COLO668 (cell line): ENCODE measurements at regions not wholly inside any gene's neighbourhood (a gene's known extent, or its start where the extent isn't known, plus 50 kb on each side); places are given as distances from the start of the nearest gene placed in this dataset.
"Not testable (repeated sequence)": the region's sequence is repeated elsewhere in the genome, so short reads cannot be mapped to it uniquely, and the experiment has no call there.

Experiments
- DNase-seq: peaks from one replicate; lab custom pipeline; 2025; ENCODE audit not compliant: unreplicated experiment; lab: John Stamatoyannopoulos, UW

DNA sequence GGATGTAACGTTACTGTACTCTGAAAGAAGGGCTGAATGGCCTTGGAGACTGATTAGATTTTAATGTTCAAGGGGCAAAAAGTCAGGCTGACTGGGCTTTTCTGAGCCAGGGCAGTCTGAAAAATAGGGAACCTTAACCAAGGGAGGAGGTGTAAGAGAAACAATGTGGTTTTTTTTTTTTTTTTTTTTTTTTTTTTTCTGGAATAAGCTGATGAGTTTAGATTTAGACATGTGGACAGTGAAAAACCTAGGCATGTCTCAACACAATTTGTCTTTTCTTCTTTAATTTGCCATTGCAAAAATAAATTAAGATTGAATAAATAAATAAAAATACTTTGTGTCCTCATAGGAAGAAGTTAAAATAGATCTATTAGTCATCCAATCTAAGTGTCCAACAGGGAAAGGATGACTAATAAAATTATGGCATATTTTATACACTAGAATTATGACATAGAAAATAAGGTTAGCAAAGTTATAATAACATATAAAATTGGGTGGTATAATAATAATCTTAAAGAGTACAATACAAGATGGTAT lies 237.6 kb upstream of the TRIB2 start:
- no peak for DNase-seq

DNA sequence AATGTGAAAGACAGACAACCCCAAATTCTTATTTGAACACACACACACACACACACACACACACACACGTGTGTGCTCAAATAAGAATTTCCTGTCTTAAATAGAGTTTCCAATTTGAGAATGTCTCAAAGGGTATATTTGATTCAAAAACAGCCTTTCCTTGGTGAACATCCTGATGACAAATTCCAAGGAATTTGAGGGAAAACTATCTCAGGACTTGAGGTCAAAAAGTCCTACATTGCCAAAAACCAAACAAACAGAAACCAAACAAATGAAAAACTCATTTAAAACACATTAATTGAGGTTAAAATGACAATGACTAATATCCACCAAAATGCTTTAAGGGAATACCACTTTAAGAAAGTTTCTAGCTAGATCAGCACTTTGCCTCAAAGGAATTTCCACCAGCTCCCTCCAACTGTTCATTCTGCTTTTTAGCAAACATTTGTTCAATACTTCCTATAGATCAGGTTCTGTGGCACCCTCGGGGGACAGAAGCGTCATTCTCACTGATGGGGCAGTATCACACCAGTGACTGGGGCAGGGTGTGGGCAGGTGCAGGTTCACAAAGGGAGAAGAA lies 232.1 kb upstream of the TRIB2 start:
- no peak for DNase-seq

DNA sequence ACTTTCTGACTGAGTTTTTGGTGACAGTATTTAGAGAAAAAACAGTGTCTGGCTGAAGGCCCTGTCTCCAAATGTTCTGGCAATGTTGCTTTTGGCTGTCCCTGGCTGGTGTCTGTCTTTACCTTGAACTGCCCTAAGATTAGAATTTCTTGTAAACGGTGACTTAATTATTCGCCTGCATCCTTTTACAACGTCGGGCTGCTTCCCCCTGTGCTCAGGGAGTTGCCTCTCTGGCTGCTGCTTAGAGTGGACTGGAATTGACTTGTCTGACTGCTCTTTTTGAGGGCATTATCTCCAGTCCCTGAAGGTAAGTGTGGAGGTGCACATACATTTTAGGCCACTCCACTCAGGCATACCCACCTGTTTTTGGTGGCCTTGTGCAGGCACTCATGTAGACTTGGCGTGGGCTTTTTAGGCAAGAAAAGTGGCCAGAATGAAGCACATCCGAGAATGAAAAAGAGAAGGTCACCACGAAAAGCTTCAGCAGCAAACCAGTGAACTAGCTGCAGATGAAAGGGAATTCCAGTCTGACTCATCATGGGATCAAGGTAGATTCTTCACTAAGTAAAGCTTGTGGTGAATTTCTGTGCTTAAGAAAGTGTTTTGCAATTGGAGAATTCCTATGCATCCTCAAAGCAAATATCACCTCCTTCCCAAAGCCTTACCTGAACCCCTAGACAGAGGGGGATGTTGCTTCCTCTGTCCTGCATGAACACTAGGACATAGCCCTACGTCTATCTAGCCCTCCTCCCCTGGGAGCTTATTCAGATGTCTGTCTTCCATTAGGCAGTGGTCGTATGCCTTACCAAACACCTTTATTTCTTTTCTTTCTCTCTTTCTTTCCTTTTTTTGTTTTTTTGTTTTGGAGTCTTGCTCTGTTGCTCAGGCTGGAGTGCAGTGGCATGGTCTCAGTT lies 230.3 kb upstream of the TRIB2 start:
- DNase-seq: no peak

DNA sequence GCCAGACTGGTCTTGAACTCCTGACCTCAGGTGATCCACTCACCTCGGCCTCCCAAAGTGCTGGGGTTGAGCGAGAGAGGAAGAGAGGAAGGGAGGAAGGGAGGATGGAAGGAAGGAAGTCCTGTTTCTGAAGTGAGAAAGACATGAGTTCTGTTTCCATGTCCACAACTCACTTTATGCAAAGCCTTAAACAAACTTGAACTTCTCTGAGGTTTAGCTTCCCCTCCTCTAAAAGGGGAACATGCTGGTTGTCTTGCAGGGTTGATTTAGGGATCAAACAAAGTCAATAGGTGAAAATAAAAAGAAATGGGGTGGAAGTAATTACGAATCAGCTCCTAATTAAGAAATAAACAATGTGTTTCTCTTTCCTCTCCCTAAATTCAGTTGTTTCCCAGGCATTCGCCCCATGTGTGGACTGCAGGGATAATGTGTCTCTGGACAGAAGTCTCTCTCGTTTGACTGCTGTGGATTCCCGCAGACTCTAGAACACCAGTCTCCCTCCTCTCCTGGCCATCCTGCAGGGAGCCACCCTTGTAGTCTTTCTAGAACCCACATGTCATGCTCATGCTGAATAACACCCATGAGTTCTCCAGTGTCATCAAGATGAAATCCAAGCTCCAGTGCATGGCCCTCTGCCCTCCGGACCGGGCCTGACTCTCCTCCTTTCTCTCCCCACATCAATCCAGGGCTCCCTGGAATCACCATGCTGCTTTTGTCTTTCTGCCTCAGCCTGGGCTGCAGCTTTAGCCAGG lies 229.3 kb upstream of the TRIB2 start:
- DNase-seq: no peak

DNA sequence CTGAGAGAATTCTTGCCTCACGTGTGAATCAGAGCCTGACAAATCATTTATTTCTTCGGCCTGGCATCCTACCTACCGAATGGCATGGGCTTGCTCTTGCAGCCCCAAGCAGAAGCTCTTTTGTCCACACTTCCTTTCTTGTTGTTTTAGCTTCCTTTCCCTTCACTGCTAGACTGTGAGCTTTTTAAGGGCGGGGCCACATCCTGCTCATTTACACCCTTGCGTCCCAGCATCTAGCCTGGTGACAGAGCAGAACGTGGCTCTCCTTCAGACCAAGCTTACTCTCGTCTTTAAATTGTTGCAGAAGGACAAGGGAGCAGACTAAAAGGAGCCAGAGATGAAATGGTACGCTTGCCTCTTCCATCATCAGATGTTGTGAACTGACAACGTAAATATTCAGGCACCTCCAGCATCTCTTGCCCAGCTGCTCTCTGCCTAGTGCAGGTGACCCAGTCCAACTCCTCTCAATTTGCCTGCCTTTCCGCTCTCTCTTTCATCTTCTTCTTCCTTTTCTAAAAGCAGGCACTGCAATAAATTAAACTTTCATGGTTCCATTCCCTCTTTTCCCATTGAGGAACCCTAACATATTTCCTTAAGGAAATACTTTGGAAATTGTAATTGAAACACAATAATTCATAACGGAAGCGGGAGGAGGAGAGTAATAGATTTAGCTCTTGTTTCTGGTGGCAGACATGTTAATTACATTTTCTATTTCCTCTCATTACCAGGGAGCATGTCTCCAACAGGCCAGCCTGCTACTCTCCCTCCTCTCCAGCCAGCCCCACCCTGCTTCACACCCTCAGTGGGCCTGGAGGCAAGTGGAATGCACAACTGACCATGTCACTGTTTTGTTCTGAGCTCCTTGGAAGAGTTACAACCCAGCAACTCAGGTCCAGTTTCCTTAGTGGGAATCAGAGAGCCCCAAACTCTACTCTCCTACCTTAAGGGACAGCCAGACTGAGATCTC lies 228.1 kb upstream of the TRIB2 start:
- no peak for DNase-seq

DNA sequence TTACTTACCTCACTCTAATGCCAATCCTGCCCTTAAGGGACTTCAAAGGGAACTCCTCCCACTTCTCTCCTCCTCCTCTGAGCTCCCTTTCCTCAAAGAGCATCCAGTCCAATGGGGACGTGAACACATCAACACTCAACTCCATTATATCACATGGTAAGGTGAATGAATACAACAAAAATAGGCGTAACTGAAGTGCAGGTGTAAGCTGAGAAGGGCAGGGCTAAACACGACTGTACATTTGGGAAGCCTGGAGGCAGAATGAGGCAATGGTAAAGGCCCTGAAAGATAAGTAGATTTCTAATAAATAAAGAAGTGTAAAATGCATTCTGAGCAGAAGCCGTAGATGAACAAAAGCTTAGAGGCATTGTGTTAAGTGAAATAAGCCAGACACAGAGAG lies 226.1 kb upstream of the TRIB2 start:
- no peak for DNase-seq

DNA sequence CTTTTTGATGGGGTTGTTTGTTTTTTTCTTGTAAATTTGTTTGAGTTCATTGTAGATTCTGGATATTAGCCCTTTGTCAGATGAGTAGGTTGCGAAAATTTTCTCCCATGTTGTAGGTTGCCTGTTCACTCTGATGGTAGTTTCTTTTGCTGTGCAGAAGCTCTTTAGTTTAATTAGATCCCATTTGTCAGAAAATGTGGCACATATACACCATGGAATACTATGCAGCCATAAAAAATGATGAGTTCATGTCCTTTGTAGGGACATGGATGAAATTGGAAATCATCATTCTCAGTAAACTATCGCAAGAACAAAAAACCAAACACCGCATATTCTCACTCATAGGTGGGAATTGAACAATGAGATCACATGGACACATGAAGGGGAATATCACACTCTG lies 224.4 kb upstream of the TRIB2 start:
- not testable (repeated sequence) for DNase-seq

DNA sequence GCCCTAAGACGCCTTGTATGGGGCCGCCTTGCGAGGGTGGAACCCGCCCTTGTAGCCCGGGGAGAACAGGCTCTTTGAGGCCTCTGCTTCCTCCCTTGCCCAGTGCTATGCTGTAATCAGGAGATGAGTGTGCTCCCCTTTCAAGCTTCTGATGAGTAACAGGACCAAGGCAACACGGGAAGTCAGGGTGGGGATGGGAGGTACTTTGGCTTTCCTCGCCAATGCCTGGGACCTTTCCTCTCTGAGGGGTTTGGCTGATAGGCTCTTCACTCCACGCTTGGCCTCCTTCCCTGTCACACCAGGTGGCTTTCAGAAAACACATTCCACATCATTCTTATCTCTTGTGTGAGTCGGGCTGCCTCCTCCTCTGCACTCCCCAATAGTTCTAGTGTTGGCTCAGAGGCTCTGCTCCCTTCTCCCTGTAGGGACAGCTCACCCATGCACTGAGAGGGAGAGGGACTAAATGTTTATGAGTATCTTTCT lies 223.7 kb upstream of the TRIB2 start:
- no peak for DNase-seq

DNA sequence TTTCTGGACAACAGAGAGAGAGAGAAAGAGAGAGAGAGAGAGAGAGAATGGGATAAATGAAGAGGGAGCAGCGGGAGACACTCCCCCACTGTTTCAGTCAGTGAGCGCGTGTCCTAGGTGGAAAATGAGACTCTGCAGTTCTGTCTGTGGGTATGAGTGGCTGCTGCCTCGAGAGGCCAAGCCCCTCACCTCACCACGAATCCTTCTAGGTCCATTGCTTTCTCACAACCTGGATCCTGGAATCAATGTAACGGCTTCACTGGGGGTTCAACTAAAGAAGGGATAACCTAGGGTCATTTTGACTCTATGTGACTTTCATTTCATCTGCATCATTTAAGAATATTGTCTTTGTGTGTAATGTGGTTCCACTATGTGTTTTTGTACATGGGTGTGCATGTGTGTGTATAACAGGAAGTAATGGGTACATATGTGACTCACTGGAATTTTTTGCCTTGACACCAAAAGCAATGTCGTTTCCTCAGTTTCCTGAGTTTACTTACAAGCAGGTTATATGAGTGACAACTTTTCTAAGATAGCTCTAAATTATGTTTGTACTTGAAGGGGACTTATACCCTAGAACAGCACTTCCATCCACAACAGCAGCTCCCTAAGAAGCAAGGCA lies 221.4 kb upstream of the TRIB2 start:
- DNase-seq: no peak

DNA sequence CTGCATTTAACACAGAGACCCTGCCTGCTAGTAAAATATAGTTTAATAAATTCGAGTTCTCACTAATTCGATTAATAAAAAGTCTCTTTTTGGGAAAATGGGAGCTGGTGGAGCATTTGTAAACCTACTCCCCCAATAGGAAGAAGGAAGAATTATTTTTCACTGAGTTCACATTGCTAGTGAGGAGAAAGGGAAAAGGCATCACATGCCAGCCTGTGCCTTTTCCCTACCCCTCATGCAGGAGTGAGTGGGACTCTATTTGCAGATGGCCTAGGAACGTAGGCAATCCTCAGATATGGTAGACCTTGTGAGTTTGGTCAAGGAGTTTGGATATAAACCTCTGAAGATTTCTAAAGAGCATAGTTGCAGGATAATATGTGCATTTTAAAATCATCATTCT lies 218.4 kb upstream of the TRIB2 start:
- DNase-seq: no peak

DNA sequence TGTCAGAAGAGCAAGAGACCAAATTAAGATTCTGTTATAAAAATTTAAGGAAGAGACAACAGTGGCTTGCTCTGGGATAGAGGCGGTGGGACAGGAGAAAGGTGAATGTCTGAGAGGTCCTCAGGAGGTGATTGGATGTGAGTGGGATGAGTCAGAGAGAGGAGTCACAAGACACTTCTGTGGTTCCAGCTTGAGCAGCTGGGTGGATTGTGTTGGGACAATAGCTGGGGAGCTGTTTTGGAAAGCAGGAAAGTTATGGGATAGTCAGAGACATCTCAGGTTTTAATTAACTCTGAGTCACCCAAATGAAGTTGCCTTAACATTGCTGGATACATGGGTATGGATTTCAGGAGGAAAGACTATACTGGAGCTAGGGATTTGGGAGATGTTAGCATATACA lies 218.0 kb upstream of the TRIB2 start:
- no peak for DNase-seq

DNA sequence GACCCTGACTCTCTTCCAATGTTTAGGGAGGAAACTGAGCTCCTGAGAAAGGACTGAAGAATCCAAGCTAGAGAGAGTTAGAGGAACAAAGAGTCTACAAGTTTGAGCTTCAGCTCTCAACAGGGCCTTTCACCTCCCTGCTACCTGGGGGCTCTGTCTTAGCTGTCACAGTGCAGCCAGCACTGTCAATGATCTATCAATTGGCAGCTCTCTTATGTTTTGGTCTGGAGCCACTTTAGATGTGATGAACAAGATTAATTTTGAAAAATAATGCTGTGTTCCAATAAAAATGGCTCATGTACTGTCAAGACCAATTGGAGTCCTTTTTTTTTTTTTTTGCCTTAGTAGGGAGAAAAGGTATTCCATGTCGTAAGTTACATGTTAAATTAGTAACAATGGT lies 215.8 kb upstream of the TRIB2 start:
- DNase-seq: no peak

DNA sequence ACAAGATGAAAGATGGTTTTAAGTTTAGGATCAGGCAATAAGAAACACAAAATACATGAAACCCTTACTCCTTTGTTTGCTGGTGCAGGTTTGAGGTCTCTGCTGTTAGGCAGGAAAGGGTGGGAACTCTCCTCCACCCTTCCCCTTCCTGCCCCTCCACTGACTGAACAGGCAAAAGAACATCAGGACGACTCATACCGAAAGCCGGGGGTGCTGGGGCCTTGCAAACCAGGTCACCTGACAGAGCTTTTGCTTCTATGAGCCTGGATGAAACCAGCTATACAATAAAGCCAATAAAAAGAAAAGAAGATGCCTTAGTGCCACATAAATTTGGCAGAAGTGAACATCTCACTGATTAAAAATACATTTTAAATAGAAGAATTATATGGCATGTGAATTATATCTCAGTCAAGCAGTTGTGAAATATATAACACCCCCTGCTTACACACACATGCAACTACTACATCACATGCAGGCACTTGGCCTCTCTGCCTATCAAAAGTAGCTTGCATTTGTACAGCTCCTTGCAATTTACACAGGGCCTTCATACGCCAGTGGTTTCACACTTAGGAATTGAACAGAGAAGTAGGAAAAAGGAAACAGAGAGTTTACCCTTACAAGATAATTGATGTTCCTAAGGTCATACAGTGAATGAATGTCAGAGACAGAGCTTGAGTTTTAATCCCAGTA lies 215.1 kb upstream of the TRIB2 start:
- no peak for DNase-seq

DNA sequence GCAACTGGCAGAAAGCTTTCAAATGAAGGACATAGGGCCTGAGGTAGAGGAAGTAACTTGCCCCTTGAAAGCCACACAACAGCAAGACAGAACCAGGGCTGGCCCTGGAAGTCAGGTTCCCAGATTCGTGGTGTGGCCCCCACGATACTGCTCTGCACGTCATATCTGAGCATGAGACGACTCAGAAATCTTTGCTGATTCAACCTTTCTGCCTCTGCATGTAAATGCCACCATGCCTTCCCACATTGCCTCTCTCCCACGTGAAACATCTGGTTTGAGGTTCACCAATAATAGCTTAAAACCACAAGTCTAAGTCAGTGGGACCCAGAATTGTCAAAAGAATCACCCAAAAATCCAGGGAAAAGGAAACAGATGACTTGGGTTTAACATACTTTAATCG lies 214.0 kb upstream of the TRIB2 start:
- no peak for DNase-seq

DNA sequence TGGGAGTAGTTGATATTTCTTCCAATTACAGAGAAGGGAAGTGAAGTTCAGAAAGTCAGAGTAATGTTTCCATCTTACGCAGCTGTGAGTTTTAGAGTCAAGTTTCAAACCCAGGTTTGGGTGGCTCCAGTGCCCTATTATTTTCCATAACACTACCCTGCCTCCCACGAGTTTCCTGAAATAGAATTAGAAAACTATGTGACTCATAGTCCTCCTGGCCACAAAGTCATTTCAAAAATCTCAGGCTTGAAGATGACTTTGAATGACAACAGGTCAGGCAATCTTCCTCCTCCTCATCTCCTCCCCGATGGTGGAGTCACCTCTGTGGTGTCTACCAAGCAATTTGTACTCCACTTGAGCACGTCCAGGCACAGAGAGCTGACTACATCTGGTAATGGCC lies 212.3 kb upstream of the TRIB2 start:
- DNase-seq: no peak

DNA sequence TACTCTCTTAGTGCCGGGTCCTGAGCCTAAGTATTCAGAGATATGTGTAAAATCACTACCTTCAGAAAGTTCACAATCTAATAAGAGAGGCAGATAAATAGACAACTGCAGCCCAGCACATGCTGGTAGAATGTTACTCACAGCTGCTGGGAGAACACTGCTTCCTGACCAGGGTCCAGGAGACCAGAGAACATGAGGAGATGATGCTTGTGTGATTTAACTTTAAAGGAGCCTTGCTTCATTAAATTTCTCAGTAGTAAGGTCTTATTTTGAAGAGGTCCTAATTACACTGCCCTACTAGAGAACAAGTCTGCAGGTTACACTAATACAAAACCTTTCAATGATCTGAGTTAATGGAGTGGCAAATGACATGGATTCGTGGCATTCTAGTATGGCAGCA lies 209.9 kb upstream of the TRIB2 start:
- no peak for DNase-seq

DNA sequence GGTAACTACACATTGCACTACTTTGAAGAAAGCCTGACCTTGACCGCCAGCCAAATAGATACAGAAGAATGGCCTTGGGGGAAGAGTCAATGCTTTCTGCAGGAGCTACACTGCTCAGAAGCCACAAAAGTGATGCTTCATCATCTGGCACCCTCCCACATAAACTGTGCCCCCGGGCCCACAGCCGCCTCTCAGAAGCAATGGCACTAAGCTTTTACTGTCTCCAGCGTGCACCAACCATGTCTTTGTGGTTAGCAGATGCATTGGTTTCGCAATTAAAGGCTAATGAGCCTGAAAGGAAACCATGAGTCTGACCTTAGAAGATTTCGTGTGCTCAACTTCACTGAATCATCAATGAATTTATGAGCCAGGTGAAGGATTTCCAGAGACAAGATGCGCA lies 209.4 kb upstream of the TRIB2 start:
- DNase-seq: no peak

DNA sequence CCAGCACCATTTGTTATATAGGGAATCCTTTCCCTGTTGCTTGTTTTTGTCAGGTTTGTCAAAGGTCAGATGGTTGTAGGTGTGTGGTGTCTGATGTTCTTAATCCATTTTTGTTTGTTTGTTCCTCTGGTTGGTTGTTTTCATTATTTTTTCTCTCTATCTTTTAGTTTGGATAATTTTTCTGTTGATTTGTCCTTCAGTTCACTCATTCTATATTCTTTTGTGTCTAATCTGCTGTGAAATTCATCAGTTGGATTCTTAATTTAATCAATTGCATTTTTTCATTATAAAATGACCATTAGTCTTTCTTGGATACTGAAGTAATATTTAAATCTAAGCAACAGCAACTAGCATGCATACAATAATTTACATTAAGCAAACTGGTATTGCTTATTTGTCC lies 206.7 kb upstream of the TRIB2 start:
- DNase-seq: no peak

DNA sequence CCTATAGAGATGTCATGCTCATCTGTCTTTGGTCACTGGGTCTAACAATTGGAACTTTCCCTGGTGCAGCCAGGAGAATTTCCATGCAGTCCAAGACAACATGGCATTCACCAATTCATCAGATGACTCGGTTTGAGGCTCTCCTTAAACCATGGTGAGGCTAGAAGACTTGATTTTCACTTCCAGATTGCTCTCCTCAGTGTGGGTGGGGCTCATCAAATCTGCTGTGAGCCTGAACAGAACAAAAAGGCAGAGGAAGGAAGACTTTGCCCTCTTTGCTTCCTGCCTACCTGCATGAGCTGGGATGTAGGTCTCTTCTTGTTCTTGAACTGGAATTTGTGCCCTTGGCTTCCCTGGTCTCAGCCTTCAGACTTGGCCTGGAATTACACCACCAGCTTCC lies 203.4 kb upstream of the TRIB2 start:
- no peak for DNase-seq
